ENCODE measurements at regions not wholly inside any gene's neighbourhood (a gene's known extent, or its start where the extent isn't known, plus 50 kb on each side); places are given as distances from the start of the nearest gene placed in this dataset.
"Not testable (repeated sequence)": the region's sequence is repeated elsewhere in the genome, so short reads cannot be mapped to it uniquely, and the experiment has no call there.

GRCh38 chr10:117455346-117455745 lies 80.1 kb upstream of the PDZD8 start (continued):
- no peak for TF ChIP-seq ZNF462 (CRISPR knock-in tag; IDR thresholded peaks at IDR 0.05)
- TF ChIP-seq, protein P1, sequence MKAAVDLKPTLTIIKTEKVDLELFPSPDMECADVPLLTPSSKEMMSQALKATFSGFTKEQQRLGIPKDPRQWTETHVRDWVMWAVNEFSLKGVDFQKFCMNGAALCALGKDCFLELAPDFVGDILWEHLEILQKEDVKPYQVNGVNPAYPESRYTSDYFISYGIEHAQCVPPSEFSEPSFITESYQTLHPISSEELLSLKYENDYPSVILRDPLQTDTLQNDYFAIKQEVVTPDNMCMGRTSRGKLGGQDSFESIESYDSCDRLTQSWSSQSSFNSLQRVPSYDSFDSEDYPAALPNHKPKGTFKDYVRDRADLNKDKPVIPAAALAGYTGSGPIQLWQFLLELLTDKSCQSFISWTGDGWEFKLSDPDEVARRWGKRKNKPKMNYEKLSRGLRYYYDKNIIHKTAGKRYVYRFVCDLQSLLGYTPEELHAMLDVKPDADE (IDR thresholded peaks at IDR 0.05): no peak

DNA sequence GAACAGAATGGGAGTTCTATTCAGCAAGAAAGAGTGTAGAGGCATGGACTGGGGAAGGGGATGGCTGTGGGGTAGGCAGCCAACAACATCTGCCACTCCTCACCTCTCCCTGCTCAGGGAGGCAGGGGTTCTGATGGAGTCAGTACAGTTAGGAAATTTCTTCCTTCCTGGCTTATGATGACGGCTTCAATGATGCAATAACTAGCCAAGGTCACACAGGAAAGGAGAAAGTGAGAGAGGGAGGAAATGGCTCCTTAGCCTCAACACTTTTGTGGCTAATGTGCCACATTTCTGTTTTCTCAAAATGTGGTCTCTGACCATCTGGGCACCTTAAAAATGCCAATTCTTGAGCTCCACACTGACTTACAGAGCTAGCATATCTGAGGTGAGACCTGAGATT lies 79.3 kb upstream of the PDZD8 start:
- DNase-seq (ENCODE audit: low spot score): no peak
- Mint-ChIP-seq H3K9me3 (peaks cover 18% of the 10 kb centered on the region), H3K4me1 (no peaks in the 10 kb centered on the region), H3K4me3 (no peak overlapping the region), H3K27me3 (ENCODE audit: insufficient read depth, low read depth, poor library complexity) (peaks cover 1% of the 10 kb centered on the region), H3K36me3 (ENCODE audit: low read depth) (peaks cover 8% of the 10 kb centered on the region), H3K27ac (no peak overlapping the region)
- TF ChIP-seq CTCF (conservative IDR thresholded peaks at IDR 0.05; ENCODE audit: low read depth in 2 of 2) (no peak), ZNF114 (CRISPR knock-in tag; IDR thresholded peaks at IDR 0.05) (no peak), STAT1 (IDR thresholded peaks at IDR 0.05; ENCODE audit: unreplicated experiment) (no peak), JUNB (IDR thresholded peaks at IDR 0.05; ENCODE audit: unreplicated experiment) (no peak), EZH2 (IDR thresholded peaks at IDR 0.05; ENCODE audit: low read depth, unreplicated experiment) (no peak), POLR2AphosphoS5 (IDR thresholded peaks at IDR 0.05; ENCODE audit: low read depth) (no peak)
- no peak overlapping the region for H3K4me2 ChIP-seq
- no peaks in the 10 kb centered on the region for H3K36me3 ChIP-seq (ENCODE audit: insufficient read depth)
- H3K27me3 ChIP-seq (ENCODE audit: insufficient read depth): no peaks in the 10 kb centered on the region
- H2AFZ ChIP-seq: no peak overlapping the region
- H4K20me1 ChIP-seq (replicated peaks; ENCODE audit: insufficient read depth): no peaks in the 10 kb centered on the region
- H3K27ac ChIP-seq (ENCODE audit: low read depth): no peak overlapping the region
- H3K9me2 ChIP-seq (ENCODE audit: insufficient read depth): no peaks in the 10 kb centered on the region
- no peak overlapping the region for H3K4me3 ChIP-seq
- H3F3A ChIP-seq (replicated peaks; ENCODE audit: low read depth): no peaks in the 10 kb centered on the region
- H3K4me1 ChIP-seq (ENCODE audit: insufficient read depth): no peaks in the 10 kb centered on the region
- no peaks in the 10 kb centered on the region for H3K79me2 ChIP-seq (replicated peaks; ENCODE audit: insufficient read depth)
- ATAC-seq: no peak

DNA sequence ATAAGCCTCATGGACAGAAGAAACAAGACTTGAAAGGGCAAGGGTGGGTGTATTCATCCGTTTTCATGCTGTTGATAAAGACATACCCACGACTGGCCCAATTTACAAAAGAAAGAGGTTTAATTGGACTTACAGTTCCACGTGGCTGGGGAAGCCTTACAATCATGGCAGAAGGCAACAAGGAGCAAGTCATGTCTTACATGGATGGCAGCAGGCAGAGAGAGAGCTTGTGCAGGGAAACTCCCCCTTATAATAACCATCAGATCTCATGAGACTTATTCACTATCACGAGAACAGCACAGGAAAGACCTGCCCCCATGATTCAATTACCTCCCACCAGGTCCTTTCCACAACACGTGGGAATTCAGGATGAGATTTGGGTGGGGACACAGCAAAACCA lies 78.2 kb upstream of the PDZD8 start:
- not testable (repeated sequence) for H3K4me3 ChIP-seq; H3K4me2 ChIP-seq; DNase-seq (ENCODE audit: low spot score); H4K20me1 ChIP-seq (replicated peaks; ENCODE audit: insufficient read depth); H3K27me3 ChIP-seq (ENCODE audit: insufficient read depth); H3K36me3 ChIP-seq (ENCODE audit: insufficient read depth); H3K27ac Mint-ChIP-seq; H3K4me1 ChIP-seq (ENCODE audit: insufficient read depth); H3K79me2 ChIP-seq (replicated peaks; ENCODE audit: insufficient read depth); H3K27me3 Mint-ChIP-seq (ENCODE audit: insufficient read depth, low read depth, poor library complexity); ATAC-seq; H3K4me3 Mint-ChIP-seq; H3K9me2 ChIP-seq (ENCODE audit: insufficient read depth); H3K4me1 Mint-ChIP-seq; H2AFZ ChIP-seq; H3K27ac ChIP-seq (ENCODE audit: low read depth); H3F3A ChIP-seq (replicated peaks; ENCODE audit: low read depth)
- Mint-ChIP-seq H3K9me3 (peaks cover 21% of the 10 kb centered on the region), H3K36me3 (ENCODE audit: low read depth) (peaks cover 11% of the 10 kb centered on the region)
